ENCODE measurements at regions not wholly inside any gene's neighbourhood (a gene's known extent, or its start where the extent isn't known, plus 50 kb on each side); places are given as distances from the start of the nearest gene placed in this dataset.
"Not testable (repeated sequence)": the region's sequence is repeated elsewhere in the genome, so short reads cannot be mapped to it uniquely, and the experiment has no call there.

DNA sequence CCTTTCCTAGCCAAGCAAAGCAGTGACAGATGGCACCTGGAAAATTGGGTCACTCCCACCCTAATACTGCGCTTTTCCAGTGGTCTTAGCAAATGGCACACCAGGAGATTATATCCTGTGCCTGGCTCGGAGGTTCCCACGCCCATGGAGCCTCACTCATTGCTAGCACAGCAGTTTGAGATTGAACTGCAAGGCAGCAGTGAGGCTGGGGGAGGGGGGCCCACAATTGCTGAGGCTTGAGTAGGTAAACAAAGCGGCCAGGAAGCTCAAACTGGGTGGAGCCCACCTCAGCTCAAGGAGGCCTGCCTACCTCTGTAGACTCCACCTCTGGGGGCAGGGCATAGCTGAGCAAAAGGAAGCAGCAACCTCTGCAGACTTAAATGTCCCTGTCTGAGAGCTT is 635.0 kb downstream of the C12orf50 start:
- DNase-seq, result not testable (repeated sequence)

GRCh38 chr12:87388376-87388775 is 640.8 kb downstream of the C12orf50 start:
- no peak for DNase-seq

GRCh38 chr12:87385322-87385721 is 643.9 kb downstream of the C12orf50 start:
- no peak for DNase-seq

- DNase-seq, result no peak
These were observed 645.0 kb downstream of the C12orf50 start for GRCh38 chr12:87384226-87384625.

DNA sequence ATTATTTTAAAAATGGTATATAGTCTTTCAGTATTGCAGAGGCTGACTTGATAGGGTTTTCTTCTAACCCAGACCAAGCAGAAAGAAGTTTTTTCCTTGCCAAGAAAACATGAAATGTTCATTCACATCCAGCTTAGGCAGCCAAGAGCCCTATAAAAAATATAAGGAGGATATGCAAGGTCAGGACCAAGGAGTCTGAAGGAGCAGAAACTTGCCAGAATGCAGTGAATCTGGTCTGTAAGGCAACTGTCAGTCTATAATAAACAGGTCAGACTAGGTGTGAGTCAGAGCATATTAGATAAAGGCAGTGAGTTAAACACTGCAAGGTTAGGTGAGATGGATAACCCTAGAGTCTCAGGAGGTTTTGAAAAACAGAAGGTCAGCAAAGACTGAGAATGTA is 645.5 kb downstream of the C12orf50 start:
- no peak for DNase-seq

DNA sequence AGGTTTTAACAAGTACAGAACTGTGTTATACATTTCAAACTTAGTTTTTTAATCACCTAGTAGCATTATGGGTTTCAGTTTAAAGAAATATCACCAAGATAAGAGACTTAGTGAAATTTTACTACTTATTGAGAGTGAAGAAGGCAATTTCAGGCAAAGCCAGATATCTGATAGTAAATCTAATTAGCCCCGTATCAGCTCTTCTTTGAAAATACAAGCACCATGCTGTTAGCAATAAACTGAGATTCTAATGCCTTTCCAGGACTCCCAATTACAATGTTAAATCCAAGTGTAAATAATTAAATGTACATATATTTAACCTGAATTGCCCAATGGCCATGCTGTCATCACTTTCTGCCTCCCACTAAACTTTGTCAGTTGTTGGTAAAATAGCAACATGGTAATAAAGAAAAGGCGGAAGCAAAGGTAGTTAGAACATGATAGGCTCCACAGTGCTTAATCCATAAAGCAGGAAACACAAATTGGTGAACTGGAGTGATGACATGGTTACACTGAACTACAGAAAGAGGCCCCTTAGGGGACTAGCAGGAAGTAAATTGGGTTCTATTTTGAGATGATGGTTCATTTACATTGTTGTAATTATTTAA is 646.1 kb downstream of the C12orf50 start:
- no peak for DNase-seq

GRCh38 chr12:87382436-87382835 is 646.8 kb downstream of the C12orf50 start:
- no peak for DNase-seq

- no peak for DNase-seq
These were observed 647.5 kb downstream of the C12orf50 start for GRCh38 chr12:87381742-87382141.

DNA sequence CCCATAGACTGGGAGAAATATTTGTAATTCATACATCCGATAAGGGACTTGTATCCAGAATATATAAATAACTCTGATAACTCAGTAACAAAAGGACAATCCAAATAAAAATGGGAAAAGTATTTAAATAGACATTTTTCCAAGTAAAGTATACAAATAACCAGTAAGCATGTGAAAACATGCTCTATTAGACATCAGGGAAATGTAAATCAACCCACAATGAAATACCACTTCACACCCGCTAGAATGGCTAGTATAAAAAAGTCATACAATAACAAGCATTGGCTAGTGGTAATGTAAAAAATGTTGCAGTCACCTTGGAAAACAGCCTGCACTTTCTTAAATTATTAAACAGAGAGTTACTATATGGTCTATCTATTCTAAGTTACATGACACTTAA is 650.7 kb downstream of the C12orf50 start:
- no peak for DNase-seq

GRCh38 chr12:87376722-87377121 is 652.5 kb downstream of the C12orf50 start:
- DNase-seq, result no peak

DNA sequence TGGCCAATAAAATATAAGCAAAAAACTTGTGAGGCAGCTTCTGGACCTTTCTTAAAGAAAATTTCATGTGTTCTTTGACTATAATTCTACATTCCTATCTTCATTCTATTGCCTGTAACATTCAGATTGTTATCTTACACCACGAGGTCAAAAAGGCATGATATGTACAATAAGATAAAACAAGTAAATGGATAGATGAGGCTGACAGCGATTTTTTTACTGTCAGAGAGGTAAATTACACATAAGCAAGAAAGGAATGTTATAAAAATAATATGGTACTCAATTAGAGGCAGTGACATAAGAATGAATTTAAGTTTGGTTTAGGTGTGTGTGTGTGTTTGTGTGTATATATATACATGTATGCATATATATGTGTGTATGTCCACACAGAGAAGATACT is 660.0 kb downstream of the C12orf50 start:
- DNase-seq, result no peak

DNA sequence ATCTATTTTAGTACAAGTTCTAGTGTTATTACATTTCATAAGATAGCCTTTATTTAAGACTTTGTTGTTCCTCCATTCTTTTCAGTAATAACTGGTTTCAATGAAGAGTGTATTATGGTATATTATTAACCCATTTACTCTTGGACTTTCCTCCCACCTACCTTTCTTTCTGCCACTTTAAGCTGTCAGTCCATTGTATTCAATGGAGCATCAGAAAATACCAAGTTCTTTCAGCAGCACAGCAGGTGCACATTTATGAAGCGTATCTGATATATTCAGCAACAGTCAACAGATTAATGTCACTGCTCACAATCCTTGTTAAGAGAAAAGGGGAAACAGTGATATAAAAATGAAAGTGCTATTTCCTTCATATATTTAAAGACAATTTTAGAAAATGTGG is 660.9 kb downstream of the C12orf50 start:
- no peak for DNase-seq

GRCh38 chr12:87365423-87365822 is 663.8 kb downstream of the C12orf50 start:
- DNase-seq, result no peak

GRCh38 chr12:87363497-87364084 is 665.6 kb downstream of the C12orf50 start:
- no peak for DNase-seq

DNA sequence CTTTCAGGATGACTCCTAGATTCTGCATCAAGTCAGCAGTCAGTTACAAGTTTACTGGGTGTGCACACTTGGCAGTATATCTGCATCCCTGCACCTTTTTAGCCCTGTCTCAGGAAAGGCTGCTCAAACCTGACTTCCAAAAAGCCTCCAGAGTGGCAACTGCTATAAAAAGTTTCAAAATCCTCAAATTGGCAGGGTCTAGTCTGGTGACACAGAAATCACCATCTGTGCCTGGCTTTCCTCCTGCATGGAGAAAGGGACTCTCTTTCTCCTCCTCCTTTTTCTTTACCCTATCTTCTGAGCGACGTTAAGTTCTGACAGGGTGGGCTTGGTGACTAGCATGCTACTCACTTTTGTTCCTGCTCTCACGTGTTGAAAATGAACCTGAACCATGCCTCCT is 679.5 kb downstream of the C12orf50 start:
- DNase-seq, result no peak

- DNase-seq, result no peak
These were observed 681.1 kb downstream of the C12orf50 start for GRCh38 chr12:87348071-87348470.

- DNase-seq, result no peak
These were observed 684.5 kb downstream of the C12orf50 start for GRCh38 chr12:87344699-87345098.

DNA sequence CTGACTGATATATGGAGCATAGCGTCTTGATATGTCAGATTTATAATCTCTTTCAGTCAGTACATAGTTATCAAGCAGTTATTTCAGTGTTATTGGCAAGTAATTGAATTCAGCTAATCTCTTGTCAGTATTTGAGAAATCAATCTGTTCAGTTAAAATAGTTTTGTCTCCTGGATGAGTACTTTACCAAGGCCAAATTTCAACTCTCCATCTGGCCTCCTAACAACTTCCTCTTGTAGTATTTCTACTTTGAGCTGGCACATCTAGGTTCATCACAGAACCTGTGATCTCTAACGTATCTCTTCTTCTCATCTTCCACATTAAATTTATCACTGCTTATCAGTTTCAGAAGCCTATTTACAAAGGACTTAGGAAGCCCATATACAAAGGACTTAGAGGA is 690.5 kb downstream of the C12orf50 start:
- no peak for DNase-seq

DNA sequence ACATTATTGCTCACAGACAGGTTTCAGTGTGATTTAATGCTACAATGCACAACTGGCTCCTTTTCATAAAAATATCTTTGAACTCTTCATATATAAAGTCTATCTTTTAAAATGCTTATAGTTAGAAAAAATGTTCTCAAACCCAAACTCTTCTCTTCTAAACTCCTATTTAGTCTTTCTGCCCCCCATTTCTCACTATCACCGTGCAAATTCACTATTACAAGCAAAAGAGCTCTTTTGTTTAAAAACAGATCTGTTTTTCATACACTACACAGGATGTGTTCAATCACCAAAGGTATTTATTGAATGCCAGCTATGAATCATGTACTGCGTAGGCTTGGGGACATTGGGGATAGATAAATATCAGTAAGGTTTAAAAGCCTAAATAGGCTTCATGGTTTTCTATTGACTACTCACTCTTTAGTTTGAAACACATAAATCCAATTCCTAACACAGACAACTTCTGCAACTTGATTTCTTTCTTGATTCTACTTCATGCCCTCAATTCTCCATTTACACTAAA is 692.3 kb downstream of the C12orf50 start:
- DNase-seq, result no peak

- DNase-seq, result no peak
These were observed 696.0 kb downstream of the C12orf50 start for GRCh38 chr12:87332987-87333726.

- DNase-seq, result not testable (repeated sequence)
These were observed 699.1 kb downstream of the C12orf50 start for GRCh38 chr12:87330071-87330555.

DNA sequence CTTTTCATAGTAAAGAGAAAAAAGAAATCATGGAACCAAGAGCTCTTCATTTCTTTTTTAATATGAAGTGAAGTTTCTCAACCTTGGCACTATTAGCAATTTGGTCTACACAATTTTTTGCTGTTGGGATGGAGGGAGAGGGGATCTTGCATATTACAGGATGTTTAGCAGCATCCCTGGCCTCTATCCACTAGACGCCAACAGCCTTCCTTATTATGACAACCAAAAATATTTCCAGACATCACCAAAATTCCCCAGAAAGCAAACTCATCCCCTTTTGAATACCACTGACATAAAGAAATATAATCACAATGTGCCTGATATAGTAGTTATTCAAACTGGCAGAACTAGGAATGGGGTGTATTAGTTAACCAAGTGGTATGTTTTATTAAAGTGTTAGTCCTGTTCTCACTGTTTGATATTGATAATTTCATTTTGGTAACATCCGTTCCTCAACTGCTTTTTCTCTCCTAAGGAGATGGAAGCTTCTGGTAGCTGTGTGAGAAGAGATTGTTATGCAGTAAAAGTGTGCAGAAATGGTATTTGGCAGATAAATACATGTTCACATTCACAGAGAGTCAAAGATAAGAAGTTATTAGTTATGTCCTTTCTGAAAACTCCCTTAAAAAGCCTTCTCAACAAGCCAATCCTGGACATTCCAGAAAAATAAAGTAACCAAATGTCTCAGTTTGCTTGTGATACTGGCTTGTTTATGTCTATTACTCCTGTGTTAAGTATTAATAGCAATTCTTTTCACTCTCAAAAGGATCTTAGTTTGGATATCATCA is 699.9 kb downstream of the C12orf50 start:
- no peak for DNase-seq

- DNase-seq, result no peak
These were observed 705.8 kb downstream of the C12orf50 start for GRCh38 chr12:87323369-87323768.
